Stimulated activated CD4-positive, alpha-beta T cell treated with anti-CD3 and anti-CD28 coated beads, Interleukin-4, amount 100 ng/mL, for 24 hours (primary cell): ENCODE measurements at regions not wholly inside any gene's neighbourhood (a gene's known extent, or its start where the extent isn't known, plus 50 kb on each side); places are given as distances from the start of the nearest gene placed in this dataset.

Source experiments
- DNase-seq: peaks from one replicate; pipeline ENCODE4 v3.0.0-alpha.2; 2020

GRCh38 chr4:128524311-128524710 lies 236.7 kb upstream of the PGRMC2 start:
- DNase-seq = no peak

DNA sequence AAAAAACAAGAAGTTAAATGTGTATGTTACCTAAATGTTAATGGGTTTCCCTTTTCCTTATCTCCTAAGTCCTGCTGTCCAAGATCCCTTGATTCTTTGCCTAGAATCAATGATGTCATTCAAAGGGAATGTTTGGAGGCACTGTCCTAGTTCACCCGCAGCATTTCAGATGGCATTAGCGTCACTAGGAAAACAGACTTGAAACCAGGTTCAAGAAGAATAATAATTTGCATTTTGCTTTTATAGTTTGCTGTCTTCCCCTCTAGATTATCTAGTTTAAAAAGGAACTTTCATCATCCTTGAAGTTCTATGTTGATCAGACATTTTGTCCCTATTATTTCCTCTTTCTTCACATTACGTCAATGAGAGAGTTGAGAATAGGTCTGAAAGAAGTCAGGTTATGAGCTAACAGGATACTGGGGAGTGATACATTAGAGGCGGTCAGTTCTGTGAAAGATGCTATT lies 234.1 kb upstream of the PGRMC2 start:
- no peak for DNase-seq

DNA sequence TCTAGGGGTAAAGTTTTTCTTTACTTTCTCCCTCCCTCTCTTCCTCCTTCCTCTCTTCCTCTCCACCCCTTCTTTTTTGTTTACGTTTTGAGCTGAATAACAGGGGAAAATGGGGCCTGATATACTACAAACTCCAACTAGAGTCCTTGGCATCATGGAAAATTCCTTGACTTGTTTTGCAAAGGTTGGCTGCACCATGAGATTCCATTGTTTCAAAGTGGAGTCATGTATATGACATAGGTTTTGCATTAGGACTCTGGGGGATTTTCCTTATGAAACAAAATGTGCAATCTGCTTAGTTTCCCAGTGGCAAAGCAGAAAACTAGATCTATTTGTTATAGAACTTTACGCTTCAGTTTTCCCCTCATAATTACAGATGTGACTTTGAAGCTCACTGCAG lies 233.5 kb upstream of the PGRMC2 start:
- DNase-seq = no peak

- no peak for DNase-seq
Measured at GRCh38 chr4:128519163-128519830, 231.7 kb upstream of the PGRMC2 start.

GRCh38 chr4:128517739-128518510 lies 230.3 kb upstream of the PGRMC2 start:
- no peak for DNase-seq

GRCh38 chr4:128517096-128517738 lies 229.6 kb upstream of the PGRMC2 start:
- no peak for DNase-seq

- DNase-seq = no peak
Measured at GRCh38 chr4:128516301-128516969, 228.8 kb upstream of the PGRMC2 start.

DNA sequence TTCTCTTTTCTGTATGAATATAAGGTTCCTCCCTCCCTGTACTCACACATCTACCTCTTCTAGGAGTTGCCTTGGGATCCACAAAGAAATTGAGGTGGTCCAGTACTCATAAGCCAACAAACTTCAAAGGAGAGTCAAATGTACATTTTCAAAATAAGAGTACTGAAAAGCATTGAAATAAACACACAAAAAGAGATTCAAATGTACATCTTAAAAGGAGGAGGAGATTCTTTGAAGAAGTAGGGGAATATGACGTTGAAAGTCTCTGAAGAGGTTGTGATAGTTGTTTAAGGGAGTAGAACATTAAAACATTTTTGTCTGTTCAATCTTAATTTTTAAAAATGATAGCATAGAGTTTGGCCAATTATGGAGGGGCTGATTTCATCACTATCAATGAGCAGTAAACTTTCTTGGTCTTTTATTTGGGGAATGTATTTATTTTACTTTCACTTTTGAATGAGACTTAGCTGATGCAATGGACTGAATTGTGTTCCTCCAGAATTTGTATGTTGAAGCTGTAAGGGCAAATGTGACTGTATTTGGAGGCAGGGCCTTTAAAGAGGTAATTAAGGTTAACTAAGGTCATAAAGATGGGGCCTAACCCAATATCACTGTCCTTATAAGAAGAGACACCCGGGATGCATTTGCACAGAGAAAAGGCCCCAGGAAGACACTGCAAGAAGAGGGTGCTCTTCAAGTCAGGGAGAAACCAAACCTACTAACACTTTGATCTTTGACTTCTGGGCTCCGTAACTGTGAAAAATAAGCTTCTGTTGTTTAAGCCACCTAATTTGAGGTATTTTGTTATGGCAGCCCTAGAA lies 226.3 kb upstream of the PGRMC2 start:
- no peak for DNase-seq

DNA sequence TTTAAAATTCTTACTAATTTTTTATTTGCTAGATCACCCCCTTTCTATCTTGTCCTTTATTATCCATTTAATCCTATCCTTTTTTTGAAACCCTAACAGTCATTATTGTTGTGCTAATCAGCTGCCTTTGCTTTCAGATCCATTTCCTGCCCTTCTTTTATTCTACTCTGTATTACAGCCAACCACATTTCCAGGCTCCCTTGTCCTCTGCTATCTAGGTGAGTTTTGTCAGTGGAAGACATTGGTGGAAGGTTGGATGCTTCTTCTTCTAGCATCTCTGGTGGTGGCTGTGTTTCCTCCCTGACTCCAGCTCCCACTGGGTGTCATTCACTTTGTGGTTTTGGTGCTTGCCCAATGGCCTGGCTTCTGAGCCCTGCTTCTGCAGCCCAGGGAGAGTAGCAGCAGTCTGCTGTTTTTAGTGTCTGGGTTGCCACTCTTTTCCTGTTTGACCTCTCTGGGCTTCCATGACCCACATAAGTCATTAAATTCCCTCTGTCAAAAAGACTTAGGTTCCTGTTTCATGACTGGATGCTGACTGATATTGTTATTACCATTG lies 225.2 kb upstream of the PGRMC2 start:
- DNase-seq = no peak

- DNase-seq = no peak
Measured at GRCh38 chr4:128512161-128512560, 224.5 kb upstream of the PGRMC2 start.

- no peak for DNase-seq
Measured at GRCh38 chr4:128510850-128511249, 223.2 kb upstream of the PGRMC2 start.

DNA sequence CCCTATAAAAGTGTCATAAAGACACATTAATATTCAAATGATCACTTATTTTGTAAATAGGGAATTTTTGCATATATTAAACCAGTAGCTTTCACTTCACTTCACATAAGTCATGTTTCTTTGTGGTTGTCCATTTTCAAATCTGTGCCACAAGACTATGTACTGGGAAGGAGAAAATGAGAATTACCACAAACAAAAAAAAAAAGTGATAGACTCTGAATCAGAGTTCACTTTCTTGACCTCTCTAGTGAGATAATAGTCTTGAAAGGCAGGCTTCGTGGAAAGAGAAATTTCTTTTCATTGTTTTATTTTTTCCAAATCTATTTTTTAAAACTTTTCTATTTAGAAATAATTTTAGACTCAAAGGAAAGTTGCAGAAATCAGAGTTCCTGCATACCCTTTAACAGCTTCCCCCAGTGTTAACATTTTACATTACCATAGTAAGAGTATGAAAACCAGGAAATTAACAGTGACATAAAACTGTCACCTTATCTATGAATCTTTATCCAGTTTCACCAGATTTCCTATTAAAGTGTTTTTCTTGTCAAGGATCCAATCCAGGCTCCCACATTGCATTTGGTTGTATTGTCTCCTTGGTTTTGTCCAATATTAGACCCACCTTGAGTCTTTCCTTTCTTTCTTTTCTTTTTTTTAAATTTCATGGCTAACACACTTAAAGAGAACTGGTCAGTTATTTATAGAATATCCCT lies 215.4 kb upstream of the PGRMC2 start:
- no peak for DNase-seq

DNA sequence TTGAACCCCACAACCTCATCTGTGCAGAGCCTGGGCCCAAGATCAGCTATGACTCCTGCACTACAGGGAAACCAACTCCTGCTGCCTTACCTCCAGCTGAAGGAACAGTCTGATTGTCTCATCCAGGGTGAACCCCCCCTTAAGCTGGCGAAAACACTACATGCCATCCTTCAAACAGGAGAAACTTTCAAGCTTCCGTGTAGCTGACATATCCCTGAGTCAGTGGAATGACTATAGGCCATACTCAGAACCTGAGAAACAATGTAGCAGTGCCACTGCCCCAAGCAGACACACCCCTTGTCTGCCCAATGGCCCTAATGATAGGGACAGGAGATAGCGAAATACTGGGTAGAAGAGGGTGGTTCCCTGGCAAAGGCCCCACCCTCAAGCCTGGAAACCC lies 213.6 kb upstream of the PGRMC2 start:
- no peak for DNase-seq

DNA sequence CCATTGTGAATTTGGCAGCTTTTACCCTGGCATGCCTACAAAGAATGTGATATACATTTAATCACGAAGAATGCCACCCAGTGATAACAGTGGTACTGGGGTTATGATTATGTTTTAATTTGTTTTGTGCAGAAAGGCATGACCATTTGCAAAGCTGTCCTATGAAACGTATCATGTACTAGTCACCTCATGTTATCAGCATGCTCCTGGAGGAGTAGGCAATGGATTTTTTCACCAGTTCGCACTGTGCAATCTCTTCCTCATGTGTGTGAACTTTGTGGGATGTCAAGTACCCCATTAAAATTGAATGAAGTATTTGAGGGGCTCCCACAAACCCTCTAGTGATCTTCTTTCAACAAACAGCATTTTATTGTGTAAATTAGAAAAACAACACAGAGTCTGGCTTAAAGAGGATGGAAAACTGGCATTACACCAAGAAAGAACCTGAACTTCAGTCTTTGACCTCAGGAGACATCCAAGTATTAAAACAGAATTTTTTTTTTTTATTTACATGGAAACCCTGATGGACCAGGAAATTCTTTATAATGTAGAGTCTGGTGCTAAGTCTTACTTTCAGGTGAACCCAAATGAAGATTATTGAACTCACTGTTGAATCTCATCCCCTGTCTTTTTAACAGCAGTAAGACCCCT lies 200.6 kb upstream of the PGRMC2 start:
- DNase-seq = no peak

GRCh38 chr4:128484896-128485295 lies 197.3 kb upstream of the PGRMC2 start:
- DNase-seq = no peak

DNA sequence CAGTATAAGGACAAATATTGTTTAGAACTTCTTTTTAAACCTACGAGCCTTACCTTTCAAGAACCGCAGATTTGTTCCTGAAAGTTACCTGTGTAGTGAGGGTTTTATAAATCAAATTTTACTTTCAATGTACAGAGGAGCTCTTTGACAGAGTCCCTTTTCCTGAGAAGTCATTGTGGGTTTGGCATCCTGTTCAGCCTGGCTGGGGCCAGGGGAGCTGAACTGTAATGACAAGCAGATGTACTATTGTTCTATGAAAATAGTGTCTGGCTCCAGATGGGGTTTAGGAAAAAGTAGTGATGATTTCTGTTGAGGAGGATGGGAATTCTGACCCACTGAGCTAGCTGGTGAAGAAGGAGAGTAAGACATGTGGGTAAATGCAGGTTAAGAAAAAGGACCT lies 196.2 kb upstream of the PGRMC2 start:
- DNase-seq = no peak

DNA sequence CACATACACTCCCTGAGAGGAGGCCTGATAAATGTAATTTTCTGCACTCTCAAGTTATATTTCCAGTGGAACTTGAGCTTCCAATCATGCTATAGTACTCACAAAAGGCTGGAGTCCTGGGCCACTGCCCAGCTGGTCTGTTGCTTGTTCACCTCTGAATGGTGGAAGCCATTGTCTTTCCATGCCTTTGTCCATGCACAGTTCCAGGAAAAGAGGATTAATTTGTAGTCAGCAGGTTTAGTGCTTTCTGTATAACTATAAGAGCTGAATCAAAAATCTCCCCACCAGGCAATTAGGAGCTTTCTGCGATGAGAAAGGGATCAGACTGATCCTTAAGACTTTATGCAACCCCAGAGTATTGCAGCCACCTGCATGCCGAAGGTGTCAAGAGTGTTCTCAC lies 195.4 kb upstream of the PGRMC2 start:
- no peak for DNase-seq

DNA sequence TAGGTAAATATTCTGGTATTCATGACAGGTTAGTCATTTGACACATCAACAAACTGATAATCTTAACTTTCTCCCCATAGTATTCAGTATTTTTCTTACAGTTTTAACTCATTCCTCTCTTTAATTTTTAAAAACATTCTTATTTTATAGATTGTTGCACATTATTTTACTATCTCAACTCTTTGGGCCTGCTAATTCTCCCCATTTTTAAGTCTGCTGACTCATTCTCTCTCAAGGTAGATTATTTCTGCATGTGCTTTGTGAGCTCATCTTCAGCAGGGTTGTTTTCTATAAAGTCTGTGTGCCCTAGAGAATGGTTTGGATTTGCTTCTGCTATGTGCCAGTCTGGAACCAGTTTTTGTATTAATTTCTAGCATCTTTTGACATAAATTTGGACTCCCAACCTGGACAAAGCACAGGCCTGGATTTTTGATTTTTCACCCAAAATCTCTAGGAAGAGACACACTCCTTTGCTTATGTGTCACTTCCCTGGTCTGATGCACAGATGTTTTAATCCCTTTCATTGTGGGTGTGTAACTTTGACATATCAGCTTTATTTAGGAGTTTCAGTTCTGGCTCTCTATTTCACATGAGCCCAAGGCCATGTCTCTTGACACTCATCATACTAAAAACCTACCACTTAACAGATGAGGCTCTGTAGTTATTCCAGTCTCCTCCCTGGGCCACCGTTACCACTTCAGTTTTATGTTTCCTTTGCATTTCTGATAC lies 194.3 kb upstream of the PGRMC2 start:
- DNase-seq = no peak

DNA sequence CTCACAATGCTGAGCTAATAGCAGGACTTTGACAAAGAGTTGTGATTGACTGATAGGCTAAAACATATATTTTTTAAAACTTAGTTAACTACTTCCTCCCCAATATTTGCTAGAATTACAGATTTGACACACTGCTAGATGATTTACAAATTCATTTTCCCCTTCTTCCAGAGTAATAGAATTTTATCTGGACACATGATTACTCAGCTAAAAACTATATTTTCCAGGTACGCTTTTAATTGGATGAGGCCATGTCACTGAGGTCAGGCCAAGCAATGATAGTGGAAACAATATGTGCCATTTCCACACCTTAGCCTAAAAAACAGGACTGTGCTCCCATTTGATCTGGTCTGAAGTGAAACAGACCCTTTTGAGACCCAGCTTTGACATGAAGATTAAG lies 193.3 kb upstream of the PGRMC2 start:
- no peak for DNase-seq

DNA sequence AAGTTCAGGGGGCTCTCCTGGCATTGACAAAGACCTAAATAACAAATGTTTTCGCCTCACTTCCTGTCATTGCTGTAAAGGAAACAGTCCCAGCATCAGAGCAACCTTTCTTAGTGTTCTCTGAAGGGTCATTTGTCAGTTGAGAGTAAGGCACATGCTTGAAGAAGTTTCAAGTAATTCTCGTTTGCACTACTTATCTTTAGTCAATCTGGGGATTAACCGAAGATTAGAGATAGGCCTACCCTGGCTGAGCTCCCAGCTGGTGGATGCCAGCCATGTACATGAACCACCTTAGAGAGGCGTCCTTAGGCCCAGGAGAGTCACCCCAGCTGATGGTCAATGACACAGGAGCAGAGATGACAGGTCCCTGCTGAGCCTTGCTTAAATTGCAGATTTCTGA lies 189.9 kb upstream of the PGRMC2 start:
- DNase-seq = no peak
